Transverse colon (tissue), 4 donors: ENCODE measurements at regions not wholly inside any gene's neighbourhood (a gene's known extent, or its start where the extent isn't known, plus 50 kb on each side); places are given as distances from the start of the nearest gene placed in this dataset.

Experiments used
- DNase-seq: peaks from one replicate; pipeline ENCODE4 v3.0.0-alpha.2; 2019
- H3K27ac ChIP-seq, 4 donors: fragments of 200-600 bp; sonication (generic); 2 replicates each; pipeline ENCODE4 v1.5.1; 2016 to 2018; ENCODE audit warnings: inconsistent platforms in 4 of 4
- H3K27me3 ChIP-seq: fragments of 200-600 bp; sonication (generic); 2 replicates; pipeline ENCODE4 v1.5.1; 2017; ENCODE audit warnings: inconsistent platforms
- H3K36me3 ChIP-seq, 4 donors: fragments of 200-600 bp; sonication (generic); 2 replicates each; pipeline ENCODE4 v1.5.1; 2017 to 2019; ENCODE audit warnings: inconsistent platforms in 4 of 4
- H3K4me1 ChIP-seq, 4 donors: fragments of 200-600 bp; sonication (generic); 2 replicates each; pipeline ENCODE4 v1.5.1; 2017 to 2020; ENCODE audit warnings: inconsistent platforms in 4 of 4
- H3K4me3 ChIP-seq, 4 donors: fragments of 200-600 bp; sonication (generic); 1 replicate in 1 of 4; 2 replicates in 3 of 4; pipeline versions ENCODE4 v1.5.1 to v1.6.1; 2017 to 2019; ENCODE audit warnings: inconsistent platforms in 4 of 4
- H3K9me3 ChIP-seq, 2 donors: fragments of 200-600 bp; sonication (generic); 2 replicates each; pipeline ENCODE4 v1.5.1; 2017 to 2019; ENCODE audit warnings: inconsistent platforms in 2 of 2
- EP300 ChIP-seq: sonication (generic); formaldehyde crosslinking; IDR thresholded peaks from one replicate; pipeline ENCODE4 v1.6.1; 2017; ENCODE audit warnings: antibody characterized with exemption, low read depth
- POLR2A ChIP-seq: fragments of 450-650 bp; IDR thresholded peaks from one replicate; pipeline ENCODE4 v1.6.1; 2016; ENCODE audit warnings: antibody characterized with exemption, mild to moderate bottlenecking, moderate library complexity
- POLR2AphosphoS5 ChIP-seq, 3 donors: sonication (generic); formaldehyde crosslinking; IDR thresholded peaks; one replicate each; pipeline ENCODE4 v1.6.1; 2016; ENCODE audit warnings: antibody characterized with exemption in 3 of 3
- WGBS, 2 donors: methylation state at CpG; one replicate each; pipeline ENCODE4 v1.1.5; 2018; ENCODE audit warnings: low coverage in 1 of 2; 5-methylcytosine and 5-hydroxymethylcytosine counted together
- in situ Hi-C, 4 donors: fragments of 200-750 bp; cut with MboI; loops; one replicate each; pipeline versions ENCODE4 v1.15.0 to v1.15.1; 2017; ENCODE audit warnings: low sequenced_read_pairs in 3 of 4, low pct_ligation_motif_present in 1 of 4, low pct_unique_long_range_greater_than_20kb in 1 of 4
- intact Hi-C: fragments of 100-400 bp; cut with DNase I; formaldehyde crosslinking; loops from one replicate; pipeline ENCODE4 v1.15.1; 2023; ENCODE audit warnings: low total_unique reads
- TF ChIP-seq, protein P1 (sequence below), 5 experiments: fragments of 200-600 bp in 3 of 5; fragments of 450-650 bp in 2 of 5; sonication (generic) in 3 of 5; IDR thresholded peaks; 1 replicate in 2 of 5; 2 replicates in 3 of 5; pipeline ENCODE4 v1.5.1; 2016 to 2017; ENCODE audit warnings: antibody characterized with exemption in 5 of 5, inconsistent platforms in 3 of 5, mild to moderate bottlenecking in 2 of 5, moderate library complexity in 1 of 5

DNA sequence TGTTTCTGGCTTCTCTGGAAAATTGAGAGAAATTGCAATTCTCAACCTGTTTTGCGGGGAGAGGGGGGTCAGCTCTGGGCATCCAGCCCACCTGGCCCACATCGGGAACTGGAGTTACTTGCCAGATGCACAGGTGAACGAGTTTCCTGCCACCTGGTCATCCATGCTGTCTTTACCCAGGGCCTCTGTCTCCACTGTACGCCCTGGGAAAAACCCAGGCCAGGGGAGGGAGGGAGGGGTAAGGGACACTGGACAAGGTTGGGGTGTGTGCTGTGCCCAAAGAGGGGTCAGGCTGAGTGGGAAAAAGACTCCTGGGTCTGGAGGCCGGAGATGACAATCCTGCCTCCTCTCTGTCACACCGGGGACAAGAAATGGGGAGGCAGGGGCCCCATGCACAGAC, 307.6 kb downstream of the ZNF536 start:
- WGBS, 2 donors, result 71 to 92% methylated on average over 2 to 6 of the region's 6 CpGs
- Histone ChIP-seq H3K4me3 (no peak overlapping the region), H3K9me3 (no peaks in the 10 kb centered on the region), H3K4me1 (peaks cover 0 to 2% (median 0%) of the 10 kb centered on the region in 4 donors), H3K27me3 (no peaks in the 10 kb centered on the region), H3K27ac (no peak overlapping the region), H3K36me3 (no peaks in the 10 kb centered on the region)
- TF ChIP-seq POLR2A, result no peak
- TF ChIP-seq EP300, result no peak
- in situ Hi-C loops (loop anchor here in 3 of 4 donors (10.0 to 25.0 kb wide), 4 partner anchors 683 to 1555 kb away; no protein-coding TSS in a partner anchor), intact Hi-C loops (loop anchor here (10.0 kb wide), 2 partner anchors 1365 to 1545 kb away; no protein-coding TSS in a partner anchor)
- no peak for DNase-seq

DNA sequence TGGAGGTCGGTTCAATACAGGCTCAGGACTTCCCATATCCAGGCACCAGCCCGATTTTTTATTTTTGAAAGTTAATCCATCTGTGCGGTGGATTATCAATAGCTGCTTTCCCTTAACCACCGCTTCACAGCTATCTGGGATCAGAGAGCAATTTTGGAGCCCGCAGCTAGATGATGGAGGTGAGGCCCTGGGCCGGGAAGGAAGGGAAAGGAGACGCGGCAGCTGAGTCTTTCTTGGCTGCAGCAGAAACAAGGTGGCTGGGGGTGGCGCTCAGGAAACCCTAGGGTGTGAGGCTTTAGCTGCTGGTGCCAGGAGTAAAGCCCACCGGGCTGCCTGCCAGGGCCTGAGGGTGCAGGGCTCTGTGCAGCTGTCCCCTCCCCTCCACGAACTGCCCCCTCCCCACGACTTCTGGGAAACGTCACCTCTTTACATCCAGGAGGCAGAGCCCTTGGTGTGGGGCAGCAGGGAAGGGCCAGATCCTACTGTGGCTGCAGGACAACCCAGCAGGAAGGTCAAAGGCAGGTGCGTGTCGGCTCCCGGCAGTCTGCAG, 307.0 kb downstream of the ZNF536 start:
- Histone ChIP-seq H3K36me3 (no peaks in the 10 kb centered on the region), H3K27ac (no peak overlapping the region), H3K27me3 (no peaks in the 10 kb centered on the region), H3K9me3 (no peaks in the 10 kb centered on the region), H3K4me3 (no peak overlapping the region), H3K4me1 (peaks cover 0 to 2% (median 0%) of the 10 kb centered on the region in 4 donors)
- intact Hi-C loops (no loop called here), in situ Hi-C loops (loop anchor here in 3 of 4 donors (10.0 to 25.0 kb wide), 4 partner anchors 683 to 1556 kb away; no protein-coding TSS in a partner anchor)
- WGBS, 2 donors, result 59 to 66% methylated on average over 12 to 13 of the region's 16 CpGs
- no peak for DNase-seq
- TF ChIP-seq POLR2A, result no peak
- TF ChIP-seq, protein P1, sequence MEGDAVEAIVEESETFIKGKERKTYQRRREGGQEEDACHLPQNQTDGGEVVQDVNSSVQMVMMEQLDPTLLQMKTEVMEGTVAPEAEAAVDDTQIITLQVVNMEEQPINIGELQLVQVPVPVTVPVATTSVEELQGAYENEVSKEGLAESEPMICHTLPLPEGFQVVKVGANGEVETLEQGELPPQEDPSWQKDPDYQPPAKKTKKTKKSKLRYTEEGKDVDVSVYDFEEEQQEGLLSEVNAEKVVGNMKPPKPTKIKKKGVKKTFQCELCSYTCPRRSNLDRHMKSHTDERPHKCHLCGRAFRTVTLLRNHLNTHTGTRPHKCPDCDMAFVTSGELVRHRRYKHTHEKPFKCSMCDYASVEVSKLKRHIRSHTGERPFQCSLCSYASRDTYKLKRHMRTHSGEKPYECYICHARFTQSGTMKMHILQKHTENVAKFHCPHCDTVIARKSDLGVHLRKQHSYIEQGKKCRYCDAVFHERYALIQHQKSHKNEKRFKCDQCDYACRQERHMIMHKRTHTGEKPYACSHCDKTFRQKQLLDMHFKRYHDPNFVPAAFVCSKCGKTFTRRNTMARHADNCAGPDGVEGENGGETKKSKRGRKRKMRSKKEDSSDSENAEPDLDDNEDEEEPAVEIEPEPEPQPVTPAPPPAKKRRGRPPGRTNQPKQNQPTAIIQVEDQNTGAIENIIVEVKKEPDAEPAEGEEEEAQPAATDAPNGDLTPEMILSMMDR (IDR thresholded peaks at IDR 0.05), result no peak
- no peak for TF ChIP-seq POLR2AphosphoS5 (IDR thresholded peaks at IDR 0.05)
- TF ChIP-seq EP300, result no peak

DNA sequence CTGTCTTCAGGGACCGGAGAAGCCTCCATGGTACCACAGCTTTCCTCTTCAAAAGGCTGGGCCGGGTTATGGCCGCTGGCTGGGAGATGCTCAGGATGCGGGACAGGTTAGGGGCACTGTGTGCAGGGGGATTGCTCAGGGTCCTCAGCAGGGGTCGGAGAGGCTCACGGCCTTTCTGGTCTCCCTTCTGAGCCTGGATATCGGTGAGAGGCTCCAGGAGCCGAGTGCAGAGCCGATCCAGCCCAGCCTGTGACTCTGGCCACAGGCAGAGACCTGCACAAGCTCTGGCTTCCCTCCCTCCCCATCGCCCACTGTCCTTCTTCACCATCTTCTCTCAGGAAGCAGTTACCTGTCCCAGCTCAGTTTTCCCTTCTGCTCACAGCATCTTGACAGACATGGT, 306.0 kb downstream of the ZNF536 start:
- intact Hi-C loops, result no loop called here
- DNase-seq, result no peak
- Histone ChIP-seq H3K36me3 (no peaks in the 10 kb centered on the region), H3K4me1 (peaks cover 0 to 2% (median 0%) of the 10 kb centered on the region in 4 donors), H3K9me3 (no peaks in the 10 kb centered on the region), H3K4me3 (no peak overlapping the region), H3K27me3 (no peaks in the 10 kb centered on the region), H3K27ac (no peak overlapping the region)
- in situ Hi-C loops, result loop anchor here in 3 of 4 donors (10.0 to 25.0 kb wide), 4 partner anchors 684 to 1557 kb away; no protein-coding TSS in a partner anchor
- 85% methylated on average over 10 of the region's 10 CpGs; no CpG with 5 or more reads in 1 of the 2 donors for WGBS, 2 donors
- TF ChIP-seq POLR2A, result no peak
- TF ChIP-seq EP300, result no peak
- no peak for TF ChIP-seq POLR2AphosphoS5 (IDR thresholded peaks at IDR 0.05)
- TF ChIP-seq, protein P1 (IDR thresholded peaks at IDR 0.05), result no peak

DNA sequence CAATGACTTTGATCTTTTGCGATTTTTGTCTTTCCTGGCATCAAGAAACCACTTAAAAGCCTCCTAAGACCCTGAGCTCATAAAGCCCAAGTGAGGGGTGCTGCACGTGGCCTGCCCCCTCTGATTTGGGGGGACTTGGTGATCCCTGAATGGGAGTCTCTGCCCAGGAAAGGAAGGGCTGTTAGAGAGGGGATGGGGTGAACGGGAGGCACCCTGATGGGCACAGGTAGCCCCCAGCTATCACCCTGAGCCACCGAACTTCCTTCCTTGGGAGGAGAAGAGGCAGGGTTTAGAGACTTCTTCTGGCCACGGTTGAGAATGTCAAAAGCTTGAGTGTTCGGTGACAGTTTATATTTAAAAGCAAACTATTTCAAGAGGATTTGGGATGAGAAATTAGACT, 305.5 kb downstream of the ZNF536 start:
- H3K36me3 ChIP-seq, result no peaks in the 10 kb centered on the region
- TF ChIP-seq POLR2AphosphoS5 (IDR thresholded peaks at IDR 0.05), result no peak
- TF ChIP-seq EP300, result no peak
- TF ChIP-seq, protein P1 (IDR thresholded peaks at IDR 0.05), result no peak
- no peak for TF ChIP-seq POLR2A
- DNase-seq, result no peak
- WGBS, 2 donors, result 56 to 74% methylated on average over 3 to 6 of the region's 6 CpGs
- H3K4me3 ChIP-seq, result no peak overlapping the region
- in situ Hi-C loops (loop anchor here in 3 of 4 donors (10.0 to 25.0 kb wide), 4 partner anchors 685 to 1557 kb away; no protein-coding TSS in a partner anchor), intact Hi-C loops (no loop called here)
- H3K27me3 ChIP-seq, result no peaks in the 10 kb centered on the region
- H3K27ac ChIP-seq, result no peak overlapping the region
- peaks cover 0 to 2% (median 0%) of the 10 kb centered on the region in 4 donors for H3K4me1 ChIP-seq
- H3K9me3 ChIP-seq, result no peaks in the 10 kb centered on the region
